GM06990 (cell line): ENCODE measurements at regions not wholly inside any gene's neighbourhood (a gene's known extent, or its start where the extent isn't known, plus 50 kb on each side); places are given as distances from the start of the nearest gene placed in this dataset.

ENCODE experiments used
- DNase-seq: peaks from one replicate; pipeline ENCODE4 v3.0.0-alpha.2; 2011; ENCODE audit not compliant: insufficient read length; ENCODE audit errors: extremely low read depth
- H3K27me3 ChIP-seq: replicated peaks from 2 replicates; pipeline ENCODE4 v1.6.0; 2011; ENCODE audit warnings: low read length; ENCODE audit not compliant: control insufficient read depth, insufficient read depth
- H3K36me3 ChIP-seq: 2 replicates; pipeline ENCODE4 v1.5.1; 2011; ENCODE audit warnings: low read length; ENCODE audit not compliant: control insufficient read depth, insufficient read depth
- H3K4me3 ChIP-seq: replicated peaks from 2 replicates; pipeline ENCODE4 v1.5.1; 2011; ENCODE audit warnings: low read depth, mild to moderate bottlenecking, control low read depth, low read length
- TF ChIP-seq, protein P1 (sequence below): IDR thresholded peaks from 2 replicates; pipeline ENCODE4 v1.5.1; 2011; ENCODE audit warnings: low read length, control low read depth, mild to moderate bottlenecking, inconsistent platforms; ENCODE audit not compliant: insufficient read depth, poor library complexity, severe bottlenecking

DNA sequence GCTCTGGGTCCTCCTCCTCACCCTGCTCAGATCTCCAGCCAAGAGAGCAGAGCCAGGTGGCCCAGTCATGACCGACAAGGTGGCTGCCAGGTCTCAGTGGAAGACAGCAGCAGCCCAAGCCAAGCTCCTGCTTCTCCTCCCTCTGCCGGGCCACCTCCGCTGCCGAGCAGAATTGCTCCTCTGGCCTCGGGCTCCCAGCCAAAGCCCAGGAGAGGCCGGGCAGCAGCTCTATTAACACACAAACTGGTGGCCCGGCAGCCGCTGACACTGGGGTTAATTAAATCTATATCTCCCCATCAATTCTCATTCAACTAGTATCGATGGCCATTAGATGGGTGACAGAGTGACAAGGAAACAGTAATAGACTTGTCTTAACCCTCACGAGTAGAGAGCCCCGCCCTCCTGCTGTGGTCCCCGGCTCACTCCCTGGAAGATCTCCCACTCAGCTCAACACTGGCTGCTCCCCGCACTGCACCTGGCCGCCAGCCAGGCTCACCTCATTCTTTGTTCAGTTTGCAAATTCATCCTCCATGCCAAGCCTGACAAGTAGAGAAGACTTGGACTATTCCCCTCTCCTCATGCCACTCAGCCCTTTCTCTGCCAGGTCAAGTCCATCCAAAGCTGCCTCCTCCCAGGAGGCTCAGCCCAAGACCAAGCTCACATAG lies 74.1 kb upstream of the UNC5B start:
- DNase-seq, result no peak
- TF ChIP-seq, protein P1, sequence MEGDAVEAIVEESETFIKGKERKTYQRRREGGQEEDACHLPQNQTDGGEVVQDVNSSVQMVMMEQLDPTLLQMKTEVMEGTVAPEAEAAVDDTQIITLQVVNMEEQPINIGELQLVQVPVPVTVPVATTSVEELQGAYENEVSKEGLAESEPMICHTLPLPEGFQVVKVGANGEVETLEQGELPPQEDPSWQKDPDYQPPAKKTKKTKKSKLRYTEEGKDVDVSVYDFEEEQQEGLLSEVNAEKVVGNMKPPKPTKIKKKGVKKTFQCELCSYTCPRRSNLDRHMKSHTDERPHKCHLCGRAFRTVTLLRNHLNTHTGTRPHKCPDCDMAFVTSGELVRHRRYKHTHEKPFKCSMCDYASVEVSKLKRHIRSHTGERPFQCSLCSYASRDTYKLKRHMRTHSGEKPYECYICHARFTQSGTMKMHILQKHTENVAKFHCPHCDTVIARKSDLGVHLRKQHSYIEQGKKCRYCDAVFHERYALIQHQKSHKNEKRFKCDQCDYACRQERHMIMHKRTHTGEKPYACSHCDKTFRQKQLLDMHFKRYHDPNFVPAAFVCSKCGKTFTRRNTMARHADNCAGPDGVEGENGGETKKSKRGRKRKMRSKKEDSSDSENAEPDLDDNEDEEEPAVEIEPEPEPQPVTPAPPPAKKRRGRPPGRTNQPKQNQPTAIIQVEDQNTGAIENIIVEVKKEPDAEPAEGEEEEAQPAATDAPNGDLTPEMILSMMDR, result no peak

GRCh38 chr10:71141528-71141927 lies 70.8 kb upstream of the UNC5B start:
- no peaks in the 10 kb centered on the region for H3K36me3 ChIP-seq
- no peaks in the 10 kb centered on the region; the same call in 1 of the 2 replicates for H3K27me3 ChIP-seq
- no peak for DNase-seq
- TF ChIP-seq, protein P1, result no peak
- H3K4me3 ChIP-seq, result no peak overlapping the region

More for the DNA sequence above, 74.1 kb upstream of the UNC5B start:
- Histone ChIP-seq H3K27me3 (no peaks in the 10 kb centered on the region; the same call in 1 of the 2 replicates), H3K4me3 (no peak overlapping the region), H3K36me3 (no peaks in the 10 kb centered on the region)

DNA sequence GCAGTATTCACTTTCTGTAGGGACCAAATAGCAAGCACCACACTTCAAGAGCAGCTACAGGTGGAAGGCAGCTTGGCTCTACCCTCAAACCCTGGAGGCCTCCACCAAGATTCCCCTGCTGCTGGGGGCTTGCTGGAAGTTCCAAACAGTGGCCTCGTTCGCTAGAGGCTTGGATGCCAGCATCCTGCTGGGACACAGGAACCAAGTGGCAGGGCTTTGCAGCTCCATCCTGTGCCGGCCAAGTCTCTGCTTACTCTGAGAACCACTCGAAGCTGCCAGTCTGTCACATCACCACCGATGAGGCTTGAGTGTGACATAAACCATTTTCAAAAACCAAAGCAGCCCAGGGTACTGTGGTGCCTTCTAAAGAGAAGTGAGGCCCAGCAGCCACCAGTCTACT lies 69.2 kb upstream of the UNC5B start:
- Histone ChIP-seq H3K4me3 (no peak overlapping the region), H3K36me3 (no peaks in the 10 kb centered on the region), H3K27me3 (no peaks in the 10 kb centered on the region)
- TF ChIP-seq, protein P1, result no peak
- DNase-seq, result no peak

DNA sequence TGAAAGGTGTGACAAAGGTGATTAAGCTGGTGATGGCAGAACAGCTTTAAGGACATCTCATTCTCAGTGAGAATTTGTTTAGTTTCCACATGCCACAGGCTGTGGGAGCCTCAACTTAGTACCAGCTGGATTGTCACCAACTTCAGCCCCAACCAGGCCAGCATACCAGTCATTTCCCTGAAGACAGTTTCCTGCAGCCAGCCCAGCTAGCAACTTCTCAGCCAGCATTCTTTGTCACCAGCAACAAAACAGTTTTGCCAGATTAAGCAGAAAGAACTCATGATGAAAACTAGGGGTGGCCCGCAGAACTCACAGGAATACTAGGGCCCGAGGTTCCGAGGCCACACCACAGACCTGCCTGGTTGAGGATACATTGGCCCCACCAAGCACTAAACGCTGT lies 68.8 kb upstream of the UNC5B start:
- no peak for DNase-seq
- Histone ChIP-seq H3K4me3 (no peak overlapping the region), H3K27me3 (no peaks in the 10 kb centered on the region), H3K36me3 (no peaks in the 10 kb centered on the region)
- TF ChIP-seq, protein P1, result no peak

DNA sequence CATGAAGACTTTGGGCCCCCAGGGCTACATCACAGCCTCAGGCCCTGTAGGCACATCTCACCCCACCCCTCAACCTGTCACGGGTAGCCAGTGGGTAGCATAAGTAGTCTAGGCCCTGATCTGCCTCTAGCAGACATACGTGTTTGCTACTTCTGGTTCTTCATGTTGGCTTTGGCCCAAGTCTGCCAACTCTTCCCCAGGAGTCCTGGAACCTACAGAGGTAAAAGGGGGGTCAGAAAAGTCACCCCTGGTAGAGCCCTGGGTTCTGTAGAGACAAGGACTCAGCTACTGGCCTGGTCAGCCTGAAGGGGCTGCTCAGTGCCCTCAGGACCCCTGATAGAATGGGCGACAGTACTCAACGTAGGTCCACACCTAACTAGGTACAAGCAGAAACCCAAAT lies 67.5 kb upstream of the UNC5B start:
- no peak for DNase-seq
- TF ChIP-seq, protein P1, result no peak
- no peaks in the 10 kb centered on the region for H3K27me3 ChIP-seq
- no peaks in the 10 kb centered on the region for H3K36me3 ChIP-seq
- no peak overlapping the region for H3K4me3 ChIP-seq

- no peaks in the 10 kb centered on the region for H3K36me3 ChIP-seq
- DNase-seq, result no peak
- no peak overlapping the region for H3K4me3 ChIP-seq
- no peaks in the 10 kb centered on the region for H3K27me3 ChIP-seq
- TF ChIP-seq, protein P1, result no peak
These were observed 66.9 kb upstream of the UNC5B start for GRCh38 chr10:71145352-71145945.
